Mucosa of stomach (tissue), 1 donor: ENCODE measurements at regions not wholly inside any gene's neighbourhood (a gene's known extent, or its start where the extent isn't known, plus 50 kb on each side); places are given as distances from the start of the nearest gene placed in this dataset.
"Not testable (repeated sequence)": the region's sequence is repeated elsewhere in the genome, so short reads cannot be mapped to it uniquely, and the experiment has no call there.

Experiments used
- H3K27me3 ChIP-seq: one replicate; pipeline ENCODE4 v1.7.0; 2013; ENCODE audit warnings: mild to moderate bottlenecking, low read length; ENCODE audit not compliant: control insufficient read depth, insufficient read depth
- H3K36me3 ChIP-seq: one replicate; pipeline ENCODE4 v1.7.0; 2013; ENCODE audit warnings: low read length; ENCODE audit not compliant: control insufficient read depth, insufficient read depth
- H3K4me1 ChIP-seq: one replicate; pipeline ENCODE4 v1.7.0; 2013; ENCODE audit warnings: mild to moderate bottlenecking, low read length; ENCODE audit not compliant: control insufficient read depth, insufficient read depth
- H3K4me3 ChIP-seq: one replicate; pipeline ENCODE4 v1.7.0; 2013; ENCODE audit warnings: low read length
- H3K9ac ChIP-seq: one replicate; pipeline ENCODE4 v1.7.0; 2013; ENCODE audit warnings: mild to moderate bottlenecking, low read length, moderate library complexity
- H3K9me3 ChIP-seq: one replicate; pipeline ENCODE4 v1.7.0; 2013; ENCODE audit warnings: mild to moderate bottlenecking, low read length, moderate library complexity; ENCODE audit not compliant: control insufficient read depth
- donor health status: Pancreatic carcinoma.

DNA sequence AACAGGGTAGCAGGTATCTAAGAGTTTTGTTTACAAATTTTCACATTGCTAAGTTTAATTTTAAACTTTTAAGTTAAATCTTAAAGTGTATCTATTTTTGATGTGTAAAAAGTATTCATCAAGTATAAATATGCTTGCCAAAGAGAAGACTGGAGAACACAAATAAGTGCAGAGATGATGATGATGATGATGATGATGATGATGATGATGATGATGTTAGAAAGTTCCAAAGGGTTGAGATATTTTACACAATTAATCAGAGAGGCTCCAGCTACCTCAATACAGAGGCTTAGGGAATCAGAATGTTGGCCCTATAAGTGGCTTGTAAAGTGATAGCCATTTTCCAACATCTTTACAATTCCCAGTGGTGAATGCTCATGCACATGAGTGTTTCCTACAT lies 209.0 kb upstream of the NPVF start:
- H3K27me3 ChIP-seq, result no peaks in the 10 kb centered on the region
- H3K4me3 ChIP-seq, result no peak overlapping the region
- no peaks in the 10 kb centered on the region for H3K9me3 ChIP-seq
- H3K36me3 ChIP-seq, result no peaks in the 10 kb centered on the region
- H3K4me1 ChIP-seq, result no peaks in the 10 kb centered on the region
- no peak overlapping the region for H3K9ac ChIP-seq

GRCh38 chr7:25444991-25445390 lies 216.7 kb upstream of the NPVF start:
- no peaks in the 10 kb centered on the region for H3K9me3 ChIP-seq
- no peaks in the 10 kb centered on the region for H3K4me1 ChIP-seq
- H3K36me3 ChIP-seq, result no peaks in the 10 kb centered on the region
- H3K27me3 ChIP-seq, result no peaks in the 10 kb centered on the region
- no peak overlapping the region for H3K4me3 ChIP-seq
- H3K9ac ChIP-seq, result no peak overlapping the region

- no peak overlapping the region for H3K9ac ChIP-seq
- H3K4me1 ChIP-seq, result no peaks in the 10 kb centered on the region
- H3K36me3 ChIP-seq, result no peaks in the 10 kb centered on the region
- peaks cover under 1% of the 10 kb centered on the region for H3K27me3 ChIP-seq
- no peaks in the 10 kb centered on the region for H3K9me3 ChIP-seq
- no peak overlapping the region for H3K4me3 ChIP-seq
Observed at GRCh38 chr7:25448301-25448700, 220.0 kb upstream of the NPVF start.

DNA sequence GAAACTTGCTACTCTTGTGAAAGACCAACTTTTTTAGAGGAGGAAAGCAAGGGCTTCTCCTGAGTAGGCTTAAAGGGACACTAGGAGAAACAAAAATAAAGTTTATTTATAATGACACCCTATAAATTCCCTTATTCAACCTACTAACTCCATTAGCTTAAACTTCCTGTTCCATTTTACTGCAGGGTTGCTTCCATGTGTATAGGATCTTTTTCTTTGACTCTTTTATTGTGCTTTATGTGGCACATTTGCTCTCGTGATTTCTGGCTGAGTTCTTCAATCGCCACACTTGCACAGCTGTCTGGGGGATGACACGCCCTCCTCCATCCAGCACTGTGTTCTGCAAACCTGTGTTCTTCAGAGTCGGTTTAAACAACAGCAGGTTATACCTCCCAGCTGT lies 225.7 kb upstream of the NPVF start:
- no peak overlapping the region for H3K9ac ChIP-seq
- H3K27me3 ChIP-seq, result peaks cover 9% of the 10 kb centered on the region
- no peak overlapping the region for H3K4me3 ChIP-seq
- H3K9me3 ChIP-seq, result no peaks in the 10 kb centered on the region
- H3K36me3 ChIP-seq, result no peaks in the 10 kb centered on the region
- peaks cover 9% of the 10 kb centered on the region for H3K4me1 ChIP-seq

DNA sequence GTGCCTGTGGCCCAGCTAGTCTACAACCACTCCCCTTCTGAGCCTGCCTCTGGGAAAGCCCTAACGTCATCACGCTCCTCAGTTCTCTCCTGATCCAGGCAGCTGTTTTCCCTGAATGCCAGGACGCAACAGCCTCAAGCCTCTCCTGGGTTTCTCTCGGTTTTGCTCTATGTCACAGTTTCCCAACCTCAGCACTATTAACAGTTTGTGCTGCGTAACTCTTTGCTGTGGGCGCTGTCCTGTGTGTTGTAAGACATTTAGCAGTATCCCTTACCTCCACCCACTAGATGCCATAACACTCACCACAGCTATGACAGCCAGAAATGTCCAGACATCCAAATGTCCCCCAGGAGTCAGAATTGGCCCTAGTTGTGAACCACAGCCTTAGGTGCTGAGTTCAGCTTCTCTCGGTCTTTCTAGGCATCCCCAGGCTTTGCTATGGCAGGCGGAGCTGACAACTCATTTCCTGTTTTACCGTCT lies 226.3 kb upstream of the NPVF start:
- Histone ChIP-seq H3K9me3 (no peaks in the 10 kb centered on the region), H3K36me3 (no peaks in the 10 kb centered on the region), H3K27me3 (peaks cover 9% of the 10 kb centered on the region), H3K4me1 (peaks cover 9% of the 10 kb centered on the region), H3K4me3 (no peak overlapping the region), H3K9ac (no peak overlapping the region)

- Histone ChIP-seq H3K4me1 (peaks cover 9% of the 10 kb centered on the region), H3K36me3 (no peaks in the 10 kb centered on the region), H3K4me3 (no peak overlapping the region), H3K9me3 (no peaks in the 10 kb centered on the region), H3K9ac (no peak overlapping the region), H3K27me3 (peaks cover 9% of the 10 kb centered on the region)
Observed at GRCh38 chr7:25455683-25456251, 227.5 kb upstream of the NPVF start.

DNA sequence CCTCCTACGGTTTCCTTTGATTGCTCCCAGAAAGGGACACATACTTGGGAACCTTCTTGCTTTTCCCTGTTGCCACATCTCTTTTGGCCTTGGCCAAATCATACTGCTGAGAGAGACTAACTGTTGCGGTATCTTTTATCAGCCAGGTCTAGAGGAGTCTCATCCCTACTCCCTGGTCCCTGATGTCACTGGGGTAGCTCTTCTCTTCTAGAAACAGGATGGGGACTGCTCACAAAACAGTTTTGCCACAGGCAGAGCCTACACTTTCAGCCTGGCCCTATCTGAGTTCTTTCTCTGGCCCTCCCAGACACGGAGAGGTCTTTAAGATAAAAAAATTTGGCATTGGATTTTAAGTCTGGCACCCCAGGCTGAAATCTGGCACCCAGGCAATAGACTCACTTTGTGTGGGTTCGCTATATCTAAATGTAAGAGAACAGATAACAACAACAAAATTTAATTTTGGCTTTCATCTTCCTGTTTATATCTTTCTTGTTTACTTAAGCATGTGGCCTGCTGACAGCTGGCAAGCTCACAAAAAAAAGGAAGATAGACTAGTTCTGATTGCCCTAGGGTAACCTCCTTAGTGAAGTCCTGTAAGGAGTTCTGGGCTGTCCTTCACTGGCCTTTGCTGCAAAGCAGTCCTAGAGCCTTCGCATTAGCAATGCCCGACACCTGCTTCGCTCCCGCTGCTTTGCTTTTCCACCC lies 228.3 kb upstream of the NPVF start:
- Histone ChIP-seq H3K36me3 (no peaks in the 10 kb centered on the region), H3K27me3 (peaks cover 9% of the 10 kb centered on the region), H3K9ac (no peak overlapping the region), H3K4me3 (no peak overlapping the region), H3K4me1 (peaks cover 9% of the 10 kb centered on the region), H3K9me3 (no peaks in the 10 kb centered on the region)

DNA sequence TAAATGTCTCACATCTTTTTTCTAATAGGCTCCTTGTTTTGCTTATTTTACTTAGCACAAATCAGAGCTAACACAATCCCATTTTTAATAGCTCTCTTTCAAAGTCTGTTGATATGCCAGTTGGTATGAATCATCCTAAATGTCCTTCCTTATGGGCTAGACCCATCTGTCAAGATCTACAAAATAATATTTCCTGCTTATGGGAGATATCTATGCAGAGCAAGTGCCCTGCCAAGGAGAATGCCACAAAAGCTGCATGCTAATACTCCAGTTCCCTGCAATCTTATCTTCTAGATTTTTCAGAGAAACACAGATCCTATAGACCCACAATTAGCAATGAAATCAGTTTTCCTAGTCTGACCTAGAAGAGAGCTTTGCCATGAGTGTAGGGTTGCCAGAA lies 230.8 kb upstream of the NPVF start:
- Histone ChIP-seq H3K4me1 (peaks cover 9% of the 10 kb centered on the region), H3K36me3 (no peaks in the 10 kb centered on the region), H3K9ac (no peak overlapping the region), H3K9me3 (no peaks in the 10 kb centered on the region), H3K4me3 (no peak overlapping the region), H3K27me3 (peaks cover 6% of the 10 kb centered on the region)

GRCh38 chr7:25460433-25460832 lies 232.1 kb upstream of the NPVF start:
- Histone ChIP-seq H3K36me3 (no peaks in the 10 kb centered on the region), H3K9me3 (no peaks in the 10 kb centered on the region), H3K27me3 (peaks cover 6% of the 10 kb centered on the region), H3K4me1 (peaks cover 9% of the 10 kb centered on the region), H3K9ac (no peak overlapping the region), H3K4me3 (no peak overlapping the region)

GRCh38 chr7:25469669-25470068 lies 241.4 kb upstream of the NPVF start:
- H3K9ac ChIP-seq, result no peak overlapping the region
- no peaks in the 10 kb centered on the region for H3K36me3 ChIP-seq
- no peak overlapping the region for H3K4me3 ChIP-seq
- H3K9me3 ChIP-seq, result no peaks in the 10 kb centered on the region
- no peaks in the 10 kb centered on the region for H3K4me1 ChIP-seq
- no peaks in the 10 kb centered on the region for H3K27me3 ChIP-seq

GRCh38 chr7:25476863-25477499 lies 248.7 kb upstream of the NPVF start:
- Histone ChIP-seq H3K4me1 (no peaks in the 10 kb centered on the region), H3K4me3 (no peak overlapping the region), H3K36me3 (no peaks in the 10 kb centered on the region), H3K9me3 (no peaks in the 10 kb centered on the region), H3K9ac (no peak overlapping the region), H3K27me3 (no peaks in the 10 kb centered on the region)

- not testable (repeated sequence) for H3K27me3 ChIP-seq, H3K9ac ChIP-seq, H3K36me3 ChIP-seq, H3K4me3 ChIP-seq, H3K4me1 ChIP-seq, H3K9me3 ChIP-seq
Observed at GRCh38 chr7:25478221-25478620, 249.9 kb upstream of the NPVF start.
